Astrocyte (in vitro differentiated cells and primary cell): ENCODE measurements at regions not wholly inside any gene's neighbourhood (a gene's known extent, or its start where the extent isn't known, plus 50 kb on each side); places are given as distances from the start of the nearest gene placed in this dataset.
"Not testable (repeated sequence)": the region's sequence is repeated elsewhere in the genome, so short reads cannot be mapped to it uniquely, and the experiment has no call there.

Experiments
- DNase-seq: peaks from one replicate; pipeline ENCODE4 v3.0.0-alpha.2; 2010; ENCODE audit warnings: low read depth
- FAIRE-seq: peaks from 2 replicates; lab custom pipeline; 2011; peaks lifted over from hg19 to GRCh38; lab: Jason Lieb, UNC
- H2AFZ ChIP-seq: 2 replicates; pipeline ENCODE4 v1.6.0; 2012; ENCODE audit warnings: low read depth, low read length, inconsistent platforms
- H3K27ac ChIP-seq: 2 replicates; pipeline ENCODE4 v1.5.1; 2011; ENCODE audit warnings: low read depth, low read length, inconsistent platforms
- H3K27me3 ChIP-seq: 2 replicates; pipeline ENCODE4 v1.6.0; 2011; ENCODE audit warnings: low read length, inconsistent platforms; ENCODE audit not compliant: insufficient read depth
- H3K36me3 ChIP-seq: 2 replicates; pipeline ENCODE4 v1.5.1; 2011; ENCODE audit warnings: low read length, inconsistent platforms; ENCODE audit not compliant: insufficient read depth
- H3K4me1 ChIP-seq: 2 replicates; pipeline ENCODE4 v1.5.1; 2011; ENCODE audit warnings: low read length, inconsistent platforms; ENCODE audit not compliant: insufficient read depth
- H3K4me2 ChIP-seq: 2 replicates; pipeline ENCODE4 v1.6.0; 2012; ENCODE audit warnings: low read length, inconsistent platforms
- H3K4me3 ChIP-seq: 2 replicates; pipeline ENCODE4 v1.5.1; 2011; ENCODE audit warnings: low read depth, mild to moderate bottlenecking, low read length, inconsistent platforms; ENCODE audit not compliant: insufficient read depth
- H3K79me2 ChIP-seq: 2 replicates; pipeline ENCODE4 v1.6.0; 2012; ENCODE audit warnings: mild to moderate bottlenecking, low read length, inconsistent platforms; ENCODE audit not compliant: insufficient read depth
- H3K9ac ChIP-seq: 2 replicates; pipeline ENCODE4 v1.6.0; 2012; ENCODE audit warnings: mild to moderate bottlenecking, low read length, inconsistent platforms
- H3K9me3 ChIP-seq: 2 replicates; pipeline ENCODE4 v1.5.1; 2012; ENCODE audit warnings: low read depth, mild to moderate bottlenecking, low read length, inconsistent platforms; ENCODE audit not compliant: insufficient read depth
- H4K20me1 ChIP-seq: 2 replicates; pipeline ENCODE4 v1.6.0; 2012; ENCODE audit warnings: low read length, inconsistent platforms; ENCODE audit not compliant: insufficient read depth
- H3K27ac Mint-ChIP-seq: one replicate; pipeline ENCODE4 v1.8.0; 2021; ENCODE audit warnings: mild to moderate bottlenecking, mixed read lengths; ENCODE audit not compliant: unreplicated experiment
- H3K27me3 Mint-ChIP-seq: one replicate; pipeline ENCODE4 v1.8.0; 2021; ENCODE audit warnings: low read depth, mixed read lengths; ENCODE audit not compliant: unreplicated experiment
- H3K36me3 Mint-ChIP-seq: one replicate; pipeline ENCODE4 v1.8.0; 2021; ENCODE audit warnings: low read depth, mixed read lengths; ENCODE audit not compliant: unreplicated experiment
- H3K4me1 Mint-ChIP-seq: one replicate; pipeline ENCODE4 v1.8.0; 2021; ENCODE audit warnings: low read depth, mixed read lengths; ENCODE audit not compliant: unreplicated experiment
- H3K4me3 Mint-ChIP-seq: one replicate; pipeline ENCODE4 v1.8.0; 2021; ENCODE audit warnings: mild to moderate bottlenecking, moderate library complexity, mixed read lengths; ENCODE audit not compliant: unreplicated experiment
- H3K9me3 Mint-ChIP-seq: one replicate; pipeline ENCODE4 v1.8.0; 2021; ENCODE audit warnings: mild to moderate bottlenecking, mixed read lengths; ENCODE audit not compliant: unreplicated experiment
- CTCF ChIP-seq: IDR thresholded peaks from 2 replicates; pipeline ENCODE4 v1.5.1; 2011; ENCODE audit warnings: low read depth, mild to moderate bottlenecking, inconsistent platforms, low read length, moderate library complexity; ENCODE audit not compliant: insufficient read depth
- EZH2 ChIP-seq: IDR thresholded peaks from 2 replicates; pipeline ENCODE4 v1.6.1; 2012; ENCODE audit warnings: mild to moderate bottlenecking, low read length, inconsistent platforms; ENCODE audit not compliant: insufficient read depth

- H3K4me2 ChIP-seq: no peak overlapping the region
- no peak for TF ChIP-seq CTCF
- TF ChIP-seq EZH2: no peak
- no peaks in the 10 kb centered on the region for H3K79me2 ChIP-seq
- no peaks in the 10 kb centered on the region for H3K36me3 ChIP-seq
- Mint-ChIP-seq H3K27ac (no peak overlapping the region), H3K9me3 (no peaks in the 10 kb centered on the region), H3K36me3 (no peaks in the 10 kb centered on the region), H3K4me3 (no peak overlapping the region), H3K4me1 (peaks cover 3% of the 10 kb centered on the region), H3K27me3 (peaks cover 60% of the 10 kb centered on the region)
- no peak overlapping the region for H3K27ac ChIP-seq
- no peaks in the 10 kb centered on the region for H3K4me1 ChIP-seq
- no peaks in the 10 kb centered on the region for H4K20me1 ChIP-seq
- DNase-seq (no peak), FAIRE-seq (no peak)
- peaks cover 18% of the 10 kb centered on the region for H3K27me3 ChIP-seq
- no peak overlapping the region for H2AFZ ChIP-seq
- H3K9ac ChIP-seq: no peak overlapping the region
- no peaks in the 10 kb centered on the region for H3K9me3 ChIP-seq
- no peak overlapping the region for H3K4me3 ChIP-seq
Measured at GRCh38 chr22:22368516-22368915, 123.9 kb downstream of the VPREB1 start.

DNA sequence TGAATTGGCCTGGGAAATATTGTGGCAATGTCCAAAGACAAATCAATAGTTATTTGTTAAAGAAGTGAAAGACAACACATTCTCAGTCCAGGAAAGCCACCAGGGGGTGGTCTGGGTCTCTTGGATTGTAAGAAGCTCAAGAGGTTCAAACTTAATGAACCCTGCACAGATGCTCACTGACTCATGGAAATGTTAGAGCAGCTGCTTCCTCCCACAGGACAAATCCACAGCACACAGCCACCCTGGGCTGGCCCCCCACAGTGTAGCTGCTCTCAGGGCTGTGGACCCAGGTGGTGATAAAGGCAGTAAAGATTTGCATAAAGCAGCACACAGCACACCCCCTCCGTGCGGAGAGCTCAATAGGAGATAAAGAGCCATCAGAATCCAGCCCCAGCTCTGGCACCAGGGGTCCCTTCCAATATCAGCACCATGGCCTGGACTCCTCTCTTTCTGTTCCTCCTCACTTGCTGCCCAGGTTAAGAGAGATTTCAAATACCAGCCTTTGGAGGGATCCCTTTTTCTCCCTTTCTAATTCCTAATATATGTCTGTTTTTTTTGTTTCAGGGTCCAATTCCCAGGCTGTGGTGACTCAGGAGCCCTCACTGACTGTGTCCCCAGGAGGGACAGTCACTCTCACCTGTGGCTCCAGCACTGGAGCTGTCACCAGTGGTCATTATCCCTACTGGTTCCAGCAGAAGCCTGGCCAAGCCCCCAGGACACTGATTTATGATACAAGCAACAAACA, 124.8 kb downstream of the VPREB1 start:
- H3K9ac ChIP-seq, H3K79me2 ChIP-seq, H3K4me1 Mint-ChIP-seq, H2AFZ ChIP-seq, H3K27ac ChIP-seq, H3K36me3 ChIP-seq, H3K4me3 ChIP-seq, H3K9me3 ChIP-seq, DNase-seq, H3K4me3 Mint-ChIP-seq, H4K20me1 ChIP-seq, H3K4me1 ChIP-seq, H3K27ac Mint-ChIP-seq, H3K36me3 Mint-ChIP-seq, H3K9me3 Mint-ChIP-seq, FAIRE-seq, H3K4me2 ChIP-seq: not testable (repeated sequence)
- peaks cover 60% of the 10 kb centered on the region for H3K27me3 Mint-ChIP-seq
- peaks cover 18% of the 10 kb centered on the region for H3K27me3 ChIP-seq

- FAIRE-seq (no peak), DNase-seq (no peak)
- Mint-ChIP-seq H3K9me3 (no peaks in the 10 kb centered on the region), H3K36me3 (no peaks in the 10 kb centered on the region), H3K4me3 (no peak overlapping the region), H3K4me1 (peaks cover 3% of the 10 kb centered on the region), H3K27me3 (peaks cover 58% of the 10 kb centered on the region), H3K27ac (no peak overlapping the region)
- H3K27me3 ChIP-seq: peaks cover 18% of the 10 kb centered on the region
- no peak overlapping the region for H2AFZ ChIP-seq
- no peak overlapping the region for H3K9ac ChIP-seq
- no peak overlapping the region for H3K4me3 ChIP-seq
- no peaks in the 10 kb centered on the region for H3K9me3 ChIP-seq
- no peaks in the 10 kb centered on the region for H3K79me2 ChIP-seq
- TF ChIP-seq CTCF (no peak), EZH2 (no peak)
- H3K27ac ChIP-seq: no peak overlapping the region
- no peaks in the 10 kb centered on the region for H3K36me3 ChIP-seq
- H3K4me1 ChIP-seq: no peaks in the 10 kb centered on the region
- H3K4me2 ChIP-seq: no peak overlapping the region
- H4K20me1 ChIP-seq: no peaks in the 10 kb centered on the region
Measured at GRCh38 chr22:22369964-22370270, 125.3 kb downstream of the VPREB1 start.
